Activated T-cell treated with anti-CD3 and anti-CD28 coated beads, Interleukin-2, amount 50 U/mL, for 24 hours (primary cell): ENCODE measurements at regions not wholly inside any gene's neighbourhood (a gene's known extent, or its start where the extent isn't known, plus 50 kb on each side); places are given as distances from the start of the nearest gene placed in this dataset.
"Not testable (repeated sequence)": the region's sequence is repeated elsewhere in the genome, so short reads cannot be mapped to it uniquely, and the experiment has no call there.

Source experiments
- DNase-seq: peaks from one replicate; pipeline ENCODE4 v3.0.0-alpha.2; 2020
- H3K27ac Mint-ChIP-seq: 2 replicates; pipeline ENCODE4 v1.8.0; 2020; ENCODE audit warnings: mild to moderate bottlenecking, mixed read lengths
- H3K27me3 Mint-ChIP-seq: 2 replicates; pipeline ENCODE4 v1.8.0; 2020; ENCODE audit warnings: mixed read lengths
- H3K36me3 Mint-ChIP-seq: 2 replicates; pipeline ENCODE4 v1.8.0; 2020; ENCODE audit warnings: low read depth, mixed read lengths
- H3K4me1 Mint-ChIP-seq: 2 replicates; pipeline ENCODE4 v1.8.0; 2020; ENCODE audit warnings: low read depth, mixed read lengths
- H3K4me3 Mint-ChIP-seq: 2 replicates; pipeline ENCODE4 v1.8.0; 2020; ENCODE audit warnings: mild to moderate bottlenecking, moderate library complexity, mixed read lengths
- H3K9me3 Mint-ChIP-seq: 2 replicates; pipeline ENCODE4 v1.8.0; 2020; ENCODE audit warnings: mixed read lengths

- Mint-ChIP-seq H3K27me3 (peaks cover 43% of the 10 kb centered on the region), H3K9me3 (no peaks in the 10 kb centered on the region), H3K4me3 (no peak overlapping the region), H3K36me3 (no peaks in the 10 kb centered on the region), H3K27ac (no peak overlapping the region), H3K4me1 (no peaks in the 10 kb centered on the region)
- no peak for DNase-seq
Observed at GRCh38 chr17:13415871-13416416, 185.8 kb downstream of the HS3ST3A1 start.

- H3K36me3 Mint-ChIP-seq, DNase-seq, H3K9me3 Mint-ChIP-seq, H3K4me3 Mint-ChIP-seq, H3K4me1 Mint-ChIP-seq, H3K27ac Mint-ChIP-seq: not testable (repeated sequence)
- peaks cover 37% of the 10 kb centered on the region for H3K27me3 Mint-ChIP-seq
Observed at GRCh38 chr17:13415200-13415599, 186.5 kb downstream of the HS3ST3A1 start.

GRCh38 chr17:13413001-13413400 lies 188.7 kb downstream of the HS3ST3A1 start:
- no peak for DNase-seq
- H3K4me3 Mint-ChIP-seq, result no peak overlapping the region
- no peaks in the 10 kb centered on the region for H3K4me1 Mint-ChIP-seq
- H3K27ac Mint-ChIP-seq, result no peak overlapping the region
- H3K27me3 Mint-ChIP-seq, result peaks cover 31% of the 10 kb centered on the region
- no peaks in the 10 kb centered on the region for H3K36me3 Mint-ChIP-seq
- no peaks in the 10 kb centered on the region for H3K9me3 Mint-ChIP-seq

- no peaks in the 10 kb centered on the region for H3K9me3 Mint-ChIP-seq
- H3K27ac Mint-ChIP-seq, result no peak overlapping the region
- no peak overlapping the region for H3K4me3 Mint-ChIP-seq
- DNase-seq, result no peak
- no peaks in the 10 kb centered on the region for H3K4me1 Mint-ChIP-seq
- no peaks in the 10 kb centered on the region for H3K36me3 Mint-ChIP-seq
- peaks cover 21% of the 10 kb centered on the region for H3K27me3 Mint-ChIP-seq
Observed at GRCh38 chr17:13410874-13411273, 190.9 kb downstream of the HS3ST3A1 start.

- no peak for DNase-seq
- no peak overlapping the region for H3K4me3 Mint-ChIP-seq
- H3K27me3 Mint-ChIP-seq, result peaks cover 14% of the 10 kb centered on the region
- no peaks in the 10 kb centered on the region for H3K36me3 Mint-ChIP-seq
- no peaks in the 10 kb centered on the region for H3K4me1 Mint-ChIP-seq
- no peak overlapping the region for H3K27ac Mint-ChIP-seq
- H3K9me3 Mint-ChIP-seq, result no peaks in the 10 kb centered on the region
Observed at GRCh38 chr17:13410214-13410613, 191.5 kb downstream of the HS3ST3A1 start.

- peaks cover 9% of the 10 kb centered on the region for H3K27me3 Mint-ChIP-seq
- no peaks in the 10 kb centered on the region for H3K36me3 Mint-ChIP-seq
- DNase-seq, result no peak
- H3K4me1 Mint-ChIP-seq, result no peaks in the 10 kb centered on the region
- no peaks in the 10 kb centered on the region for H3K9me3 Mint-ChIP-seq
- no peak overlapping the region for H3K4me3 Mint-ChIP-seq
- H3K27ac Mint-ChIP-seq, result no peak overlapping the region
Observed at GRCh38 chr17:13409455-13409854, 192.3 kb downstream of the HS3ST3A1 start.

GRCh38 chr17:13407381-13407780 lies 194.3 kb downstream of the HS3ST3A1 start:
- Mint-ChIP-seq H3K4me3 (no peak overlapping the region), H3K27ac (no peak overlapping the region), H3K27me3 (peaks cover 13% of the 10 kb centered on the region), H3K36me3 (no peaks in the 10 kb centered on the region), H3K4me1 (no peaks in the 10 kb centered on the region), H3K9me3 (no peaks in the 10 kb centered on the region)
- DNase-seq, result no peak

- Mint-ChIP-seq H3K36me3 (no peaks in the 10 kb centered on the region), H3K27me3 (peaks cover 15% of the 10 kb centered on the region), H3K9me3 (no peaks in the 10 kb centered on the region), H3K27ac (no peak overlapping the region), H3K4me3 (no peak overlapping the region), H3K4me1 (no peaks in the 10 kb centered on the region)
- DNase-seq, result no peak
Observed at GRCh38 chr17:13405807-13406206, 195.9 kb downstream of the HS3ST3A1 start.

GRCh38 chr17:13405080-13405479 lies 196.6 kb downstream of the HS3ST3A1 start:
- Mint-ChIP-seq H3K27me3 (peaks cover 15% of the 10 kb centered on the region), H3K4me1 (no peaks in the 10 kb centered on the region), H3K36me3 (no peaks in the 10 kb centered on the region), H3K4me3 (no peak overlapping the region), H3K27ac (no peak overlapping the region), H3K9me3 (no peaks in the 10 kb centered on the region)
- DNase-seq, result no peak

- Mint-ChIP-seq H3K4me3 (no peak overlapping the region), H3K27me3 (peaks cover 17% of the 10 kb centered on the region), H3K9me3 (no peaks in the 10 kb centered on the region), H3K4me1 (no peaks in the 10 kb centered on the region), H3K27ac (no peak overlapping the region), H3K36me3 (no peaks in the 10 kb centered on the region)
- DNase-seq, result no peak
Observed at GRCh38 chr17:13403982-13404946, 197.5 kb downstream of the HS3ST3A1 start.

- Mint-ChIP-seq H3K27ac (no peak overlapping the region), H3K36me3 (no peaks in the 10 kb centered on the region), H3K27me3 (peaks cover 17% of the 10 kb centered on the region), H3K9me3 (no peaks in the 10 kb centered on the region), H3K4me1 (no peaks in the 10 kb centered on the region), H3K4me3 (no peak overlapping the region)
- DNase-seq, result no peak
Observed at GRCh38 chr17:13400491-13400890, 201.2 kb downstream of the HS3ST3A1 start.

GRCh38 chr17:13398853-13399252 lies 202.9 kb downstream of the HS3ST3A1 start:
- H3K4me3 Mint-ChIP-seq, result no peak overlapping the region
- no peak for DNase-seq
- H3K27ac Mint-ChIP-seq, result no peak overlapping the region
- H3K27me3 Mint-ChIP-seq, result peaks cover 17% of the 10 kb centered on the region
- no peaks in the 10 kb centered on the region for H3K36me3 Mint-ChIP-seq
- no peaks in the 10 kb centered on the region for H3K9me3 Mint-ChIP-seq
- no peaks in the 10 kb centered on the region for H3K4me1 Mint-ChIP-seq

- Mint-ChIP-seq H3K27me3 (peaks cover 9% of the 10 kb centered on the region), H3K36me3 (no peaks in the 10 kb centered on the region), H3K27ac (no peak overlapping the region), H3K9me3 (no peaks in the 10 kb centered on the region), H3K4me3 (no peak overlapping the region), H3K4me1 (no peaks in the 10 kb centered on the region)
- DNase-seq, result no peak
Observed at GRCh38 chr17:13398091-13398490, 203.6 kb downstream of the HS3ST3A1 start.

GRCh38 chr17:13395862-13396261 lies 205.9 kb downstream of the HS3ST3A1 start:
- no peak overlapping the region for H3K4me3 Mint-ChIP-seq
- DNase-seq, result no peak
- H3K9me3 Mint-ChIP-seq, result no peaks in the 10 kb centered on the region
- peaks cover 4% of the 10 kb centered on the region for H3K27me3 Mint-ChIP-seq
- H3K4me1 Mint-ChIP-seq, result no peaks in the 10 kb centered on the region
- H3K36me3 Mint-ChIP-seq, result no peaks in the 10 kb centered on the region
- no peak overlapping the region for H3K27ac Mint-ChIP-seq

GRCh38 chr17:13395346-13395745 lies 206.4 kb downstream of the HS3ST3A1 start:
- Mint-ChIP-seq H3K27me3 (peaks cover 4% of the 10 kb centered on the region), H3K36me3 (no peaks in the 10 kb centered on the region), H3K9me3 (no peaks in the 10 kb centered on the region), H3K27ac (no peak overlapping the region), H3K4me3 (no peak overlapping the region), H3K4me1 (no peaks in the 10 kb centered on the region)
- no peak for DNase-seq
